HepG2 (cell line): ENCODE measurements at regions not wholly inside any gene's neighbourhood (a gene's known extent, or its start where the extent isn't known, plus 50 kb on each side); places are given as distances from the start of the nearest gene placed in this dataset.

Experiments used
- ATAC-seq: fragments of 200-7000 bp; cut with Tn5 transposase; 3 replicates; pipeline ENCODE4 v1.9.1; 2020; ENCODE audit warnings: mild to moderate bottlenecking, moderate library complexity
- BruUV-seq: library from RNA; stranded (reverse); fragments of 400-500 nt; replicated peaks from 2 replicates; lab custom pipeline; 2021; lab: Mats Ljungman, UMichigan
- CTCF ChIA-PET: fragments of 300-600 bp; formaldehyde crosslinking; extraction: SDS; loops from one replicate; lab custom pipeline; 2021; ENCODE audit warnings: low total read pairs, inconsistent platforms, low intra/inter-chr PET ratio; lab: Yijun Ruan, JAX
- POLR2A ChIA-PET: fragments of 350-600 bp; sonication (Branson Sonifier 250); formaldehyde crosslinking; loops from one replicate; lab custom pipeline; 2020; ENCODE audit warnings: antibody characterized with exemption, inconsistent platforms; lab: Yijun Ruan, JAX
- DNase-seq: peaks from one replicate; pipeline ENCODE4 v3.0.0-alpha.2; 2015; ENCODE audit warnings: low spot score
- FAIRE-seq: peaks from 3 replicates; lab custom pipeline; 2011; peaks lifted over from hg19 to GRCh38; lab: Jason Lieb, UNC
- H2AFZ ChIP-seq: one replicate; pipeline ENCODE4 v1.6.1; 2011; ENCODE audit warnings: low read length, inconsistent platforms
- H3K27ac ChIP-seq: fragments of 300-600 bp; 3 replicates; pipeline ENCODE4 v1.8.0; 2011; ENCODE audit warnings: mixed run types, mild to moderate bottlenecking, mixed read lengths, low read length, inconsistent platforms; ENCODE audit not compliant: insufficient read depth; ENCODE audit errors: extremely low read length
- H3K27me3 ChIP-seq, 2 experiments: fragments of 200-600 bp in 1 of 2; 2 replicates in 1 of 2; 3 replicates in 1 of 2; pipeline versions ENCODE4 v1.6.0 to v1.8.0; 2011; ENCODE audit warnings: low read length in 2 of 2, mild to moderate bottlenecking in 2 of 2, moderate library complexity in 2 of 2, inconsistent platforms in 1 of 2; ENCODE audit not compliant: insufficient read depth in 2 of 2, control insufficient read depth in 1 of 2
- H3K36me3 ChIP-seq, 2 experiments: fragments of 200-600 bp in 1 of 2; replicated peaks in 1 of 2; 2 replicates in 1 of 2; 3 replicates in 1 of 2; pipeline versions ENCODE4 v1.5.1 to v1.8.0; 2011; ENCODE audit warnings: low read length in 2 of 2, inconsistent platforms in 1 of 2; ENCODE audit not compliant: insufficient read depth in 2 of 2, control insufficient read depth in 1 of 2
- H3K4me1 ChIP-seq: 2 replicates; pipeline ENCODE4 v1.5.1; 2012; ENCODE audit warnings: low read length, inconsistent platforms; ENCODE audit not compliant: insufficient read depth
- H3K4me2 ChIP-seq: 2 replicates; pipeline ENCODE4 v1.6.0; 2011; ENCODE audit warnings: low read depth, low read length, inconsistent platforms
- H3K4me3 ChIP-seq, 3 experiments: fragments of 200-600 bp in 1 of 3; sonication (generic), shearing (Covaris generic) in 1 of 3; replicated peaks in 1 of 3; 2 replicates each; pipeline ENCODE4 v1.5.1; 2011 to 2016; ENCODE audit warnings: low read length in 3 of 3, inconsistent platforms in 2 of 3, low read depth in 2 of 3, mild to moderate bottlenecking in 2 of 3, control low read depth in 1 of 3, mixed read lengths in 1 of 3; ENCODE audit not compliant: insufficient read depth in 1 of 3
- H3K79me2 ChIP-seq: one replicate; pipeline ENCODE4 v1.6.1; 2011; ENCODE audit warnings: low read length, inconsistent platforms; ENCODE audit not compliant: insufficient read depth
- H3K9ac ChIP-seq: 2 replicates; pipeline ENCODE4 v1.6.0; 2011; ENCODE audit warnings: mild to moderate bottlenecking, low read depth, low read length, inconsistent platforms; ENCODE audit not compliant: insufficient read depth
- H3K9me3 ChIP-seq: 2 replicates; pipeline ENCODE4 v1.5.1; 2012; ENCODE audit warnings: mild to moderate bottlenecking, low read length
- H4K20me1 ChIP-seq: 2 replicates; pipeline ENCODE4 v1.6.0; 2011; ENCODE audit warnings: inconsistent platforms, mild to moderate bottlenecking, low read length, moderate library complexity; ENCODE audit not compliant: insufficient read depth
- CAMTA2 ChIP-seq: sonication (generic); formaldehyde crosslinking; IDR thresholded peaks from 2 replicates; pipeline ENCODE4 v1.4.0; 2020; ENCODE audit warnings: mild to moderate bottlenecking, missing genetic modification reagents, borderline replicate concordance
- CEBPG ChIP-seq: IDR thresholded peaks from 2 replicates; pipeline ENCODE4 v1.6.1; 2016
- FOXC1 ChIP-seq: sonication (generic); formaldehyde crosslinking; IDR thresholded peaks from 2 replicates; pipeline ENCODE4 v1.8.0; 2022; ENCODE audit warnings: mild to moderate bottlenecking, missing genetic modification reagents, borderline replicate concordance
- MBD4 ChIP-seq: IDR thresholded peaks from 2 replicates; pipeline ENCODE4 v1.6.1; 2012; ENCODE audit warnings: low read length, inconsistent platforms, borderline replicate concordance
- ZNF841 ChIP-seq: sonication (generic); formaldehyde crosslinking; IDR thresholded peaks from 2 replicates; pipeline ENCODE4 v1.8.1; 2023; ENCODE audit warnings: missing genetic modification reagents, borderline replicate concordance
- WGBS: methylation state at CpG from one replicate; pipeline ENCODE4 v1.1.6; 2017; ENCODE audit warnings: low lambda C conversion rate; 5-methylcytosine and 5-hydroxymethylcytosine counted together
- in situ Hi-C: cut with HindIII; loops from 2 replicates; pipeline ENCODE4 v1.10.0; 2017; ENCODE audit warnings: low pct_unique_long_range_greater_than_20kb; ENCODE audit not compliant: extremely low pct_ligation_motif_present
- intact Hi-C: fragments of 100-400 bp; cut with micrococcal nuclease; formaldehyde crosslinking; loops from one replicate; pipeline ENCODE4 v1.10.0; 2022; ENCODE audit not compliant: unreplicated experiment
- TF ChIP-seq, protein P1 (sequence below): IDR thresholded peaks from 2 replicates; pipeline ENCODE4 v1.6.1; 2016; ENCODE audit warnings: low read depth

DNA sequence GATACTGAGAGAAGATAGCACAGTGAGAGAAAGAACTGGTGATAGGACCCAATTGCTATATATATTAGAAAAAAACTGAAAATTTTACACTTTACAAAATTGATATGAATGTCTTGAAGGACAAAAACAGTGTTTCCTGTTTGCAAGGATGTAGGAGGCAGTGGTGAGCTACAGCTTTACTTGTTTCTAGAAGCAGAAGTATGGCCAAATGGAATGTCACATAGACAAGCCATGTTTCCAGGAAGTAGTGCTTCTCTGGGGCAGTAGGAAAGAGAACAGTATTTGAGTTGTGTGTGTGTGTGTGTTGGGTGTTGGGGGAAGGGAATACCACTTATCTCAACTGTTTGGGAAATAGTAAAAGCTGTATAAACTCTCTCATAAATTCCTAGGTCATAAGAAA, 60.9 kb upstream of the IBSP start (continued):
- TF ChIP-seq ZNF841 (CRISPR knock-in tag) (no peak), MBD4 (no peak), CEBPG (CRISPR knock-in tag) (no peak), CAMTA2 (CRISPR knock-in tag) (no peak)

DNA sequence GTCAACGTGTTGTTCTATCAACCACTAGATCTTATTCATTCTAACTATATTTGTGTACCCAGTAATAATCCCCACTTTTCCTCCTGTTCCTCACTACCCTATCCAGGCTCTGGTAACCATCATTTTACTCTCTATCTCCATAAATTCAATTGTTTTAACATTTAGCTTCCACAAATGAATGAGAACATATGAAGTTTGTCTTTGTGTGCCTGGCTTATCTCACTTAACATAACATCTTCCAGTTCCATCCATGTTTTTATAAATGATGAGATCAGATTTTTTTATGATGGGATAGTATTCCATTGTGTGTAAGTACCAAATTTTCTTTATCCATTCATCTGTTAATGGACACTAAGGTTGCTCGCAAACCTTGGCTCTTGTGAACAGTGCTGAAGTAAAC, 59.9 kb upstream of the IBSP start:
- H3K4me1 ChIP-seq = no peaks in the 10 kb centered on the region
- ATAC-seq (no peak), FAIRE-seq (no peak), DNase-seq (no peak)
- ChIA-PET CTCF (no interaction called here), POLR2A (no interaction called here)
- no peaks in the 10 kb centered on the region for H3K27me3 ChIP-seq
- no TSS peak for BruUV-seq
- in situ Hi-C loops (no loop called here), intact Hi-C loops (no loop called here)
- no peak overlapping the region for H3K9ac ChIP-seq
- H3K27ac ChIP-seq = no peak overlapping the region
- no peaks in the 10 kb centered on the region for H4K20me1 ChIP-seq
- H2AFZ ChIP-seq = no peak overlapping the region
- 0% methylated on average over 2 of the region's 2 CpGs for WGBS
- TF ChIP-seq, protein P1, sequence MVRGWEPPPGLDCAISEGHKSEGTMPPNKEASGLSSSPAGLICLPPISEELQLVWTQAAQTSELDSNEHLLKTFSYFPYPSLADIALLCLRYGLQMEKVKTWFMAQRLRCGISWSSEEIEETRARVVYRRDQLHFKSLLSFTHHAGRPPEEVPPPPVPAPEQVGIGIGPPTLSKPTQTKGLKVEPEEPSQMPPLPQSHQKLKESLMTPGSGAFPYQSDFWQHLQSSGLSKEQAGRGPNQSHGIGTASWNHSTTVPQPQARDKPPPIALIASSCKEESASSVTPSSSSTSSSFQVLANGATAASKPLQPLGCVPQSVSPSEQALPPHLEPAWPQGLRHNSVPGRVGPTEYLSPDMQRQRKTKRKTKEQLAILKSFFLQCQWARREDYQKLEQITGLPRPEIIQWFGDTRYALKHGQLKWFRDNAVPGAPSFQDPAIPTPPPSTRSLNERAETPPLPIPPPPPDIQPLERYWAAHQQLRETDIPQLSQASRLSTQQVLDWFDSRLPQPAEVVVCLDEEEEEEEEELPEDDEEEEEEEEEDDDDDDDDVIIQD (CRISPR knock-in tag) = no peak
- no peak for TF ChIP-seq FOXC1
- H3K36me3 ChIP-seq = no peaks in the 10 kb centered on the region
- no peaks in the 10 kb centered on the region for H3K9me3 ChIP-seq
- no peaks in the 10 kb centered on the region for H3K79me2 ChIP-seq
- no peak overlapping the region for H3K4me3 ChIP-seq
- no peak overlapping the region for H3K4me2 ChIP-seq
